Fibroblast of skin of right biceps (primary cell): ENCODE measurements at regions not wholly inside any gene's neighbourhood (a gene's known extent, or its start where the extent isn't known, plus 50 kb on each side); places are given as distances from the start of the nearest gene placed in this dataset.
"Not testable (repeated sequence)": the region's sequence is repeated elsewhere in the genome, so short reads cannot be mapped to it uniquely, and the experiment has no call there.

Source experiments
- DNase-seq: peaks from one replicate; pipeline ENCODE4 v3.0.0-alpha.2; 2013

- no peak for DNase-seq
Measured at GRCh38 chr9:81814794-81815464, 113.3 kb upstream of the SPATA31D4 start.

GRCh38 chr9:81815781-81816180 is 112.4 kb upstream of the SPATA31D4 start:
- DNase-seq: no peak

GRCh38 chr9:81819155-81819554 is 109.1 kb upstream of the SPATA31D4 start:
- peak; percentile 29 for DNase-seq

GRCh38 chr9:81819859-81820546 is 108.2 kb upstream of the SPATA31D4 start:
- DNase-seq: peak; percentile 69

GRCh38 chr9:81822301-81822865 is 105.8 kb upstream of the SPATA31D4 start:
- DNase-seq: peak; percentile 48

GRCh38 chr9:81822967-81823366 is 105.3 kb upstream of the SPATA31D4 start:
- DNase-seq: peak; percentile 36

GRCh38 chr9:81823672-81824554 is 104.3 kb upstream of the SPATA31D4 start:
- no peak for DNase-seq

- DNase-seq: peak; percentile 49
Measured at GRCh38 chr9:81824802-81825730, 103.2 kb upstream of the SPATA31D4 start.

- peak; percentile 60 for DNase-seq
Measured at GRCh38 chr9:81825846-81826516, 102.2 kb upstream of the SPATA31D4 start.

GRCh38 chr9:81826517-81826906 is 101.7 kb upstream of the SPATA31D4 start:
- DNase-seq: peak; percentile 68

- DNase-seq: no peak
Measured at GRCh38 chr9:81827616-81828296, 100.5 kb upstream of the SPATA31D4 start.

GRCh38 chr9:81829195-81829882 is 98.9 kb upstream of the SPATA31D4 start:
- no peak for DNase-seq

- not testable (repeated sequence) for DNase-seq
Measured at GRCh38 chr9:81830431-81830830, 97.8 kb upstream of the SPATA31D4 start.

GRCh38 chr9:81832571-81833285 is 95.5 kb upstream of the SPATA31D4 start:
- no peak for DNase-seq

GRCh38 chr9:81833563-81834345 is 94.5 kb upstream of the SPATA31D4 start:
- no peak for DNase-seq

GRCh38 chr9:81841333-81841732 is 86.9 kb upstream of the SPATA31D4 start:
- no peak for DNase-seq

GRCh38 chr9:81844131-81844567 is 84.1 kb upstream of the SPATA31D4 start:
- DNase-seq: peak; percentile 67

- DNase-seq: no peak
Measured at GRCh38 chr9:81847181-81847915, 80.9 kb upstream of the SPATA31D4 start.
